Esophagus (tissue), 2 donors: ENCODE measurements at regions not wholly inside any gene's neighbourhood (a gene's known extent, or its start where the extent isn't known, plus 50 kb on each side); places are given as distances from the start of the nearest gene placed in this dataset.

ENCODE experiments used
- H3K27ac ChIP-seq, 2 donors: one replicate each; pipeline ENCODE4 v1.5.1; 2013; ENCODE audit warnings: low read depth in 2 of 2, mild to moderate bottlenecking in 2 of 2, inconsistent platforms in 1 of 2, low read length in 1 of 2, moderate library complexity in 1 of 2
- H3K27me3 ChIP-seq, 2 donors: one replicate each; pipeline ENCODE4 v1.6.1; 2013; ENCODE audit warnings: low read length in 2 of 2, control low read depth in 1 of 2, mild to moderate bottlenecking in 1 of 2; ENCODE audit not compliant: insufficient read depth in 2 of 2, control insufficient read depth in 1 of 2
- H3K36me3 ChIP-seq, 2 donors: one replicate each; pipeline ENCODE4 v1.6.1; 2013; ENCODE audit warnings: low read length in 1 of 2; ENCODE audit not compliant: control insufficient read depth in 2 of 2, insufficient read depth in 2 of 2
- H3K4me1 ChIP-seq, 2 donors: one replicate each; pipeline ENCODE4 v1.6.1; 2013; ENCODE audit warnings: low read length in 1 of 2; ENCODE audit not compliant: control insufficient read depth in 2 of 2, insufficient read depth in 2 of 2
- H3K4me3 ChIP-seq, 2 donors: one replicate each; pipeline ENCODE4 v1.5.1; 2013; ENCODE audit warnings: low read length in 2 of 2, mild to moderate bottlenecking in 2 of 2, low read depth in 1 of 2, moderate library complexity in 1 of 2
- H3K9me3 ChIP-seq, 2 donors: one replicate each; pipeline ENCODE4 v1.6.1; 2013; ENCODE audit warnings: mild to moderate bottlenecking in 2 of 2, low read depth in 1 of 2, low read length in 1 of 2, moderate library complexity in 1 of 2; ENCODE audit not compliant: control insufficient read depth in 2 of 2, insufficient read depth in 1 of 2
- WGBS, 2 donors: extraction: QIAGEN DNeasy Blood & Tissue Kit; methylation state at CpG; one replicate each; pipeline ENCODE4 v1.1.7; 2013; 5-methylcytosine and 5-hydroxymethylcytosine counted together
- donor health status: healthy with polysubstance abuse.
- donor health status: Bipolar disorder and iron deficiency.

GRCh38 chr18:1464444-1465217 lies 560.0 kb downstream of the ADCYAP1 start:
- no peak overlapping the region for H3K27ac ChIP-seq
- H3K4me1 ChIP-seq = no peaks in the 10 kb centered on the region
- WGBS, 2 donors = 48 to 56% methylated on average over 4 of the region's 4 CpGs
- no peak overlapping the region for H3K4me3 ChIP-seq
- H3K9me3 ChIP-seq = no peaks in the 10 kb centered on the region
- H3K36me3 ChIP-seq = no peaks in the 10 kb centered on the region
- no peaks in the 10 kb centered on the region for H3K27me3 ChIP-seq

GRCh38 chr18:1466035-1466434 lies 561.4 kb downstream of the ADCYAP1 start:
- Histone ChIP-seq H3K27ac (no peak overlapping the region), H3K36me3 (no peaks in the 10 kb centered on the region), H3K9me3 (no peaks in the 10 kb centered on the region), H3K4me1 (no peaks in the 10 kb centered on the region), H3K4me3 (no peak overlapping the region), H3K27me3 (no peaks in the 10 kb centered on the region)
- whole genome bisulfite sequencing, 2 donors = 88 to 90% methylated on average over 3 of the region's 3 CpGs

GRCh38 chr18:1467461-1467964 lies 562.8 kb downstream of the ADCYAP1 start:
- H3K4me3 ChIP-seq = no peak overlapping the region
- no peaks in the 10 kb centered on the region for H3K9me3 ChIP-seq
- no peaks in the 10 kb centered on the region for H3K27me3 ChIP-seq
- WGBS, 2 donors = 63 to 70% methylated on average over 5 of the region's 5 CpGs
- no peak overlapping the region for H3K27ac ChIP-seq
- no peaks in the 10 kb centered on the region for H3K4me1 ChIP-seq
- no peaks in the 10 kb centered on the region for H3K36me3 ChIP-seq

GRCh38 chr18:1468550-1468949 lies 563.9 kb downstream of the ADCYAP1 start:
- no peaks in the 10 kb centered on the region for H3K9me3 ChIP-seq
- WGBS, 2 donors = 81% methylated on average over 2 of the region's 2 CpGs
- H3K4me1 ChIP-seq = no peaks in the 10 kb centered on the region
- no peak overlapping the region for H3K4me3 ChIP-seq
- H3K27me3 ChIP-seq = no peaks in the 10 kb centered on the region
- H3K27ac ChIP-seq = no peak overlapping the region
- H3K36me3 ChIP-seq = no peaks in the 10 kb centered on the region

GRCh38 chr18:1475867-1476266 lies 571.2 kb downstream of the ADCYAP1 start:
- H3K4me3 ChIP-seq = no peak overlapping the region
- no peaks in the 10 kb centered on the region for H3K4me1 ChIP-seq
- no peak overlapping the region for H3K27ac ChIP-seq
- no peaks in the 10 kb centered on the region for H3K9me3 ChIP-seq
- no peaks in the 10 kb centered on the region for H3K27me3 ChIP-seq
- no peaks in the 10 kb centered on the region for H3K36me3 ChIP-seq
- 77 to 87% methylated on average over 7 of the region's 7 CpGs for WGBS, 2 donors

GRCh38 chr18:1480309-1480708 lies 575.6 kb downstream of the ADCYAP1 start:
- WGBS, 2 donors = 32 to 45% methylated on average over 2 of the region's 2 CpGs
- no peaks in the 10 kb centered on the region for H3K4me1 ChIP-seq
- no peaks in the 10 kb centered on the region for H3K9me3 ChIP-seq
- H3K27ac ChIP-seq = no peak overlapping the region
- no peaks in the 10 kb centered on the region for H3K27me3 ChIP-seq
- H3K36me3 ChIP-seq = no peaks in the 10 kb centered on the region
- no peak overlapping the region for H3K4me3 ChIP-seq

GRCh38 chr18:1481577-1481976 lies 576.9 kb downstream of the ADCYAP1 start:
- no peaks in the 10 kb centered on the region for H3K36me3 ChIP-seq
- WGBS, 2 donors = 64 to 67% methylated on average over 1 of the region's 1 CpG
- no peak overlapping the region for H3K27ac ChIP-seq

GRCh38 chr18:1483385-1483784 lies 578.7 kb downstream of the ADCYAP1 start:
- Histone ChIP-seq H3K27ac (no peak overlapping the region), H3K9me3 (no peaks in the 10 kb centered on the region), H3K27me3 (no peaks in the 10 kb centered on the region), H3K36me3 (no peaks in the 10 kb centered on the region), H3K4me1 (no peaks in the 10 kb centered on the region), H3K4me3 (no peak overlapping the region)

More at GRCh38 chr18:1481577-1481976, 576.9 kb downstream of the ADCYAP1 start:
- Histone ChIP-seq H3K4me3 (no peak overlapping the region), H3K9me3 (no peaks in the 10 kb centered on the region), H3K4me1 (no peaks in the 10 kb centered on the region), H3K27me3 (no peaks in the 10 kb centered on the region)

- WGBS, 2 donors = 56 to 70% methylated on average over 2 of the region's 2 CpGs
- no peaks in the 10 kb centered on the region for H3K27me3 ChIP-seq
- H3K4me3 ChIP-seq = no peak overlapping the region
- no peak overlapping the region for H3K27ac ChIP-seq
- no peaks in the 10 kb centered on the region for H3K36me3 ChIP-seq
- H3K9me3 ChIP-seq = no peaks in the 10 kb centered on the region
- H3K4me1 ChIP-seq = no peaks in the 10 kb centered on the region
Observed at GRCh38 chr18:1487457-1487856, 582.8 kb downstream of the ADCYAP1 start.

GRCh38 chr18:1488394-1488793 lies 583.7 kb downstream of the ADCYAP1 start:
- no peak overlapping the region for H3K4me3 ChIP-seq
- WGBS, 2 donors = 85 to 86% methylated on average over 4 of the region's 4 CpGs
- no peaks in the 10 kb centered on the region for H3K27me3 ChIP-seq
- H3K4me1 ChIP-seq = no peaks in the 10 kb centered on the region
- H3K36me3 ChIP-seq = no peaks in the 10 kb centered on the region
- no peaks in the 10 kb centered on the region for H3K9me3 ChIP-seq
- H3K27ac ChIP-seq = no peak overlapping the region
